HG03108 (cell line): ENCODE measurements at regions not wholly inside any gene's neighbourhood (a gene's known extent, or its start where the extent isn't known, plus 50 kb on each side); places are given as distances from the start of the nearest gene placed in this dataset.
"Not testable (repeated sequence)": the region's sequence is repeated elsewhere in the genome, so short reads cannot be mapped to it uniquely, and the experiment has no call there.

Experiments used
- ATAC-seq: cut with Tn5 transposase; IDR thresholded peaks from one replicate; pipeline ENCODE4 v1.9.1; 2021; ENCODE audit warnings: moderate library complexity; ENCODE audit not compliant: unreplicated experiment

GRCh38 chr1:843946-844345, 79.8 kb upstream of the SAMD11 start:
- not testable (repeated sequence) for ATAC-seq

- no peak for ATAC-seq
Observed at GRCh38 chr1:844472-845026, 79.2 kb upstream of the SAMD11 start.

GRCh38 chr1:845641-846040, 78.1 kb upstream of the SAMD11 start:
- ATAC-seq: not testable (repeated sequence)

GRCh38 chr1:849873-850272, 73.8 kb upstream of the SAMD11 start:
- ATAC-seq: not testable (repeated sequence)

GRCh38 chr1:850318-850717, 73.4 kb upstream of the SAMD11 start:
- not testable (repeated sequence) for ATAC-seq

GRCh38 chr1:851398-851797, 72.3 kb upstream of the SAMD11 start:
- ATAC-seq: not testable (repeated sequence)

GRCh38 chr1:851841-852240, 71.9 kb upstream of the SAMD11 start:
- ATAC-seq: not testable (repeated sequence)

GRCh38 chr1:855202-855981, 68.3 kb upstream of the SAMD11 start:
- not testable (repeated sequence) for ATAC-seq

- not testable (repeated sequence) for ATAC-seq
Observed at GRCh38 chr1:856541-857057, 67.1 kb upstream of the SAMD11 start.

- ATAC-seq: not testable (repeated sequence)
Observed at GRCh38 chr1:857926-858648, 65.6 kb upstream of the SAMD11 start.

GRCh38 chr1:858649-859041, 65.1 kb upstream of the SAMD11 start:
- ATAC-seq: not testable (repeated sequence)

GRCh38 chr1:860941-861340, 62.8 kb upstream of the SAMD11 start:
- not testable (repeated sequence) for ATAC-seq

GRCh38 chr1:861714-862113, 62.0 kb upstream of the SAMD11 start:
- no peak for ATAC-seq

- ATAC-seq: not testable (repeated sequence)
Observed at GRCh38 chr1:862601-863000, 61.1 kb upstream of the SAMD11 start.

- not testable (repeated sequence) for ATAC-seq
Observed at GRCh38 chr1:865633-866032, 58.1 kb upstream of the SAMD11 start.

GRCh38 chr1:866095-866494, 57.6 kb upstream of the SAMD11 start:
- no peak for ATAC-seq

- not testable (repeated sequence) for ATAC-seq
Observed at GRCh38 chr1:866631-867299, 57.0 kb upstream of the SAMD11 start.

GRCh38 chr1:867550-867949, 56.2 kb upstream of the SAMD11 start:
- ATAC-seq: not testable (repeated sequence)

GRCh38 chr1:869499-870244, 54.1 kb upstream of the SAMD11 start:
- no peak for ATAC-seq
